KMS-11 (cell line): ENCODE measurements at regions not wholly inside any gene's neighbourhood (a gene's known extent, or its start where the extent isn't known, plus 50 kb on each side); places are given as distances from the start of the nearest gene placed in this dataset.

ENCODE experiments used
- H2AFZ ChIP-seq: fragments of 200-600 bp; sonication (generic); 2 replicates; pipeline ENCODE4 v1.6.1; 2016; ENCODE audit warnings: antibody characterized with exemption, mixed run types, low read depth
- H3K27ac ChIP-seq: fragments of 200-600 bp; sonication (generic); 2 replicates; pipeline ENCODE4 v1.6.1; 2016; ENCODE audit warnings: mild to moderate bottlenecking, mixed run types
- H3K27me3 ChIP-seq: fragments of 200-600 bp; sonication (generic); 2 replicates; pipeline ENCODE4 v1.6.1; 2017; ENCODE audit warnings: mild to moderate bottlenecking, low read depth, mixed run types, moderate library complexity; ENCODE audit not compliant: insufficient read depth
- H3K36me3 ChIP-seq: fragments of 200-600 bp; sonication (generic); 2 replicates; pipeline ENCODE4 v1.6.1; 2017; ENCODE audit warnings: mild to moderate bottlenecking, mixed run types; ENCODE audit not compliant: insufficient read depth
- H3K4me1 ChIP-seq: fragments of 200-600 bp; sonication (generic); 2 replicates; pipeline ENCODE4 v1.6.1; 2016; ENCODE audit warnings: mild to moderate bottlenecking, low read depth, mixed run types; ENCODE audit not compliant: poor library complexity, severe bottlenecking
- H3K4me2 ChIP-seq: fragments of 200-600 bp; sonication (generic); 2 replicates; pipeline ENCODE4 v1.7.0; 2016; ENCODE audit warnings: mild to moderate bottlenecking, mixed run types
- H3K4me3 ChIP-seq: fragments of 200-600 bp; sonication (generic); IDR thresholded peaks from 2 replicates; pipeline ENCODE4 v1.6.1; 2017; ENCODE audit warnings: low read depth, low read length, mixed read lengths; ENCODE audit not compliant: insufficient read depth
- H3K79me2 ChIP-seq: fragments of 200-600 bp; sonication (generic); 2 replicates; pipeline ENCODE4 v1.6.1; 2016; ENCODE audit warnings: low read depth, mixed run types; ENCODE audit not compliant: insufficient read depth
- H3K9ac ChIP-seq: fragments of 200-600 bp; sonication (generic); 2 replicates; pipeline ENCODE4 v1.6.1; 2016; ENCODE audit warnings: mild to moderate bottlenecking, mixed run types
- H4K20me1 ChIP-seq: fragments of 200-600 bp; sonication (generic); 2 replicates; pipeline ENCODE4 v1.6.1; 2016; ENCODE audit warnings: mild to moderate bottlenecking, mixed run types; ENCODE audit not compliant: insufficient read depth
- TF ChIP-seq, protein P1 (sequence below): fragments of 200-600 bp; sonication (generic); conservative IDR thresholded peaks from 2 replicates; pipeline ENCODE4 v1.6.1; 2017; ENCODE audit warnings: low read depth, mild to moderate bottlenecking, antibody characterized with exemption, low read length, moderate library complexity, mixed read lengths

DNA sequence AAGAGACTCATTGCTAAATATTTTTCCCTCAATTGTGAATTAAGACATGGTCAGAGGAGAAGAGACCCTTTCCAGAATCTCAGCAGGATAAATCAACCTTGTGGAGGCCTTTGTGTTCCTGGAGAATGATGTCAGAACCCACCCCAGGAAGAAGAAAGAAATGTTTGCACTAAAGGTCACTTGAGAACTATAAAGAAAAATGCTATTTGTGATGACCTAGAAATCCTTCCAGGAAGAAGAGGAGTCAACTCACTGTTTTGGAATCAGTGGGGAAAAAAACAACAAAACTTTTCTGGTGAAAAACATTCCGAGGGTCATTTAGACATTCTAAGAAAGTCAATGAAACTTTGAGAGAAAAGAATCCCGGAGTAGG is 129.1 kb upstream of the ANKRD1 start:
- no peak overlapping the region for H3K9ac ChIP-seq
- no peak overlapping the region for H3K4me2 ChIP-seq
- no peak overlapping the region for H3K27ac ChIP-seq
- H3K4me1 ChIP-seq = no peaks in the 10 kb centered on the region
- H3K36me3 ChIP-seq = no peaks in the 10 kb centered on the region
- H4K20me1 ChIP-seq = no peaks in the 10 kb centered on the region
- H2AFZ ChIP-seq = no peak overlapping the region
- no peaks in the 10 kb centered on the region for H3K79me2 ChIP-seq
- no peaks in the 10 kb centered on the region for H3K27me3 ChIP-seq
- H3K4me3 ChIP-seq = no peak overlapping the region
- TF ChIP-seq, protein P1, sequence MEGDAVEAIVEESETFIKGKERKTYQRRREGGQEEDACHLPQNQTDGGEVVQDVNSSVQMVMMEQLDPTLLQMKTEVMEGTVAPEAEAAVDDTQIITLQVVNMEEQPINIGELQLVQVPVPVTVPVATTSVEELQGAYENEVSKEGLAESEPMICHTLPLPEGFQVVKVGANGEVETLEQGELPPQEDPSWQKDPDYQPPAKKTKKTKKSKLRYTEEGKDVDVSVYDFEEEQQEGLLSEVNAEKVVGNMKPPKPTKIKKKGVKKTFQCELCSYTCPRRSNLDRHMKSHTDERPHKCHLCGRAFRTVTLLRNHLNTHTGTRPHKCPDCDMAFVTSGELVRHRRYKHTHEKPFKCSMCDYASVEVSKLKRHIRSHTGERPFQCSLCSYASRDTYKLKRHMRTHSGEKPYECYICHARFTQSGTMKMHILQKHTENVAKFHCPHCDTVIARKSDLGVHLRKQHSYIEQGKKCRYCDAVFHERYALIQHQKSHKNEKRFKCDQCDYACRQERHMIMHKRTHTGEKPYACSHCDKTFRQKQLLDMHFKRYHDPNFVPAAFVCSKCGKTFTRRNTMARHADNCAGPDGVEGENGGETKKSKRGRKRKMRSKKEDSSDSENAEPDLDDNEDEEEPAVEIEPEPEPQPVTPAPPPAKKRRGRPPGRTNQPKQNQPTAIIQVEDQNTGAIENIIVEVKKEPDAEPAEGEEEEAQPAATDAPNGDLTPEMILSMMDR = no peak

- H3K27me3 ChIP-seq = no peaks in the 10 kb centered on the region
- H3K27ac ChIP-seq = no peak overlapping the region
- no peak overlapping the region for H2AFZ ChIP-seq
- TF ChIP-seq, protein P1 = no peak
- H3K79me2 ChIP-seq = no peaks in the 10 kb centered on the region
- H3K36me3 ChIP-seq = no peaks in the 10 kb centered on the region
- H3K4me2 ChIP-seq = no peak overlapping the region
- no peaks in the 10 kb centered on the region for H3K4me1 ChIP-seq
- H3K4me3 ChIP-seq = no peak overlapping the region
- no peak overlapping the region for H3K9ac ChIP-seq
- H4K20me1 ChIP-seq = no peaks in the 10 kb centered on the region
These were observed 129.6 kb upstream of the ANKRD1 start for GRCh38 chr10:91050371-91051034.

GRCh38 chr10:91051829-91052228 is 130.9 kb upstream of the ANKRD1 start:
- H3K27me3 ChIP-seq = no peaks in the 10 kb centered on the region
- H3K4me3 ChIP-seq = no peak overlapping the region
- no peaks in the 10 kb centered on the region for H3K79me2 ChIP-seq
- H3K27ac ChIP-seq = no peak overlapping the region
- H2AFZ ChIP-seq = no peak overlapping the region
- no peak overlapping the region for H3K9ac ChIP-seq
- TF ChIP-seq, protein P1 = no peak
- no peak overlapping the region for H3K4me2 ChIP-seq
- H4K20me1 ChIP-seq = no peaks in the 10 kb centered on the region
- H3K4me1 ChIP-seq = no peaks in the 10 kb centered on the region
- no peaks in the 10 kb centered on the region for H3K36me3 ChIP-seq

DNA sequence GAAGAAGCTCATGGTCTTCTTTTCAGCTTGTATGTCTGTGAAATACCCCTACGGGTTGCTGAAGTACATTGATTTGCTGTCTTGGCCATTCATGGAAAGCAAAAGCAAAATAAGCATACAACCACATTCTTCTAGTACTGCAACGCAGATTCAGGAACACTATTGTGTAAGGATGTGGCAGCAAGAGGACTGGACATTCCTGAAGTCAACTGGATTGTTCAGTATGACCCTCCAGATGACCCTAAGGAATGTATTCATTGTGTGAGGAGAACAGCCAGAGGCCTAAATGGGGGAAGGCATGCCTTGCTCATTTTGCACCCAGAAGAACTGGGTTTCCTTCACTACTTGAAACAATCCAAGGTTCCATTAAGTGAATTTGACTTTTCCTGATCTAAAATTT is 133.4 kb upstream of the ANKRD1 start:
- Histone ChIP-seq H3K79me2 (no peaks in the 10 kb centered on the region), H3K4me3 (no peak overlapping the region), H3K36me3 (no peaks in the 10 kb centered on the region), H2AFZ (no peak overlapping the region), H3K4me2 (no peak overlapping the region), H3K4me1 (no peaks in the 10 kb centered on the region), H3K27me3 (no peaks in the 10 kb centered on the region), H3K9ac (no peak overlapping the region), H3K27ac (no peak overlapping the region), H4K20me1 (no peaks in the 10 kb centered on the region)
- TF ChIP-seq, protein P1 = no peak
